Stimulated activated CD4-positive, alpha-beta T cell treated with anti-CD3 and anti-CD28 coated beads, Interleukin-12 subunit alpha, Interleukin-12 subunit beta, amount 100 ng/mL, for 24 hours (primary cell): ENCODE measurements at regions not wholly inside any gene's neighbourhood (a gene's known extent, or its start where the extent isn't known, plus 50 kb on each side); places are given as distances from the start of the nearest gene placed in this dataset.
A peak's percentile ranks its signal among the peaks of the same experiment; 100 is the strongest.
"Not testable (repeated sequence)": the region's sequence is repeated elsewhere in the genome, so short reads cannot be mapped to it uniquely, and the experiment has no call there.

Experiments used
- DNase-seq, 2 experiments: peaks; one replicate each; pipeline ENCODE4 v3.0.0-alpha.2; 2020; ENCODE audit warnings: low read depth in 2 of 2

DNA sequence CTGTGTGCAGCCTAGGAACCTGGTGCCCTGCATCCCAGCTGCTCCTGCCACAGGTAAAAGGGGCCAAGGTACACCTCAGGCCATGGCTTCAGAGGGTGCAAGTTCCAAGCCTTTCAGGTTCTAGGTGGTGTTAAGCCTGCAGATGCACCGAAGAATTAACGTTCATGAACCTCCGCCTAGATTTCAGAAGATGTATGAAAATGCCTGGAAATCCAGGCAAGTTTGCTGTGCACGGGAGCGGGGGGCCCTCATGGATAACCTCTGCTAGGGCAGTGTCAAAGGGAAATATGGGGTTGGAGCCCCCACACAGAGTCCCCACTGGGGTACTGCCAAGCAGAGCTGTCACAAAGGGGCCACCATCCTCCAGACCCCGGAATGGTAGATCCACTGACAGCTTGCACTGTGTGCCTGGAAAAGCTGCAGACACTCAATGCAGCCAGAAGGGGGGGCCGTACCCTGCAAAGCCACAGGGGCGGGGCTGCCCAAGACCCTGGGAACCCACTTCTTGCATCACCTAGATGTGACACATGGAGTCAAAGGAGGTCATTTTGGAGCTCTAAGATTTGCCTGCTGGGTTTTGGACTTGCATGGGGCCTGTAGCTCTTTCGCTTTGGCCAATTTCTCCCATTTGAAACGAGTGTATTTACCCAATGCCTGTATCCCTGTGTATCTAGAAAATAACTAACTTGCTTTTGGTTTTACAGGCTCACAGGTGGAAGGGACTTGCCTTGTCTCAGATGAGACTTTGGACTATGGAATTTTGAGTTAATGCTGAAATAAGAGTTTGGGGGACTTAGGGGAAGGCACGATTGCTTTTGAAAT, 145.2 kb upstream of the C1QTNF3 start:
- peak in 1 of 2 experiments; percentile 53 for DNase-seq

DNA sequence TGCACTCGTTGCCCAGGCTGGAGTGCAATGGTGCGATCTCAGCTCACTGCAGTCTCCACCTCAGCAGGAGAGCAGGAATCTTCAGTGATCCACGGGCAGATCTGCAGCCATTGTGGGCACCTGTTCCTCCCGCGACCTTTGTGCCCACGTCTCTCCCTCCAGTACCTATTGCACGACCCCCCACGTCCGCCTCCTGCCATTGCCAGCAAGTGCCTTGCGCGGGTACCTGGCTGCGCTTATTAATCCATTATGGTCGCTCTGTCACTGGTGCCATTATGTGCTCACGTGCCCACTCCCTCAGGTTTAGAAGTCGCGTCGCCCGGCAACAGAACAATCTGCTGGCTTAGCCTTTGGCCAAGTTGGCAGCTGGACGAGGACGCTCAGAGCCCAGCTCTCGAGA, 146.2 kb upstream of the C1QTNF3 start:
- DNase-seq, result not testable (repeated sequence)

DNA sequence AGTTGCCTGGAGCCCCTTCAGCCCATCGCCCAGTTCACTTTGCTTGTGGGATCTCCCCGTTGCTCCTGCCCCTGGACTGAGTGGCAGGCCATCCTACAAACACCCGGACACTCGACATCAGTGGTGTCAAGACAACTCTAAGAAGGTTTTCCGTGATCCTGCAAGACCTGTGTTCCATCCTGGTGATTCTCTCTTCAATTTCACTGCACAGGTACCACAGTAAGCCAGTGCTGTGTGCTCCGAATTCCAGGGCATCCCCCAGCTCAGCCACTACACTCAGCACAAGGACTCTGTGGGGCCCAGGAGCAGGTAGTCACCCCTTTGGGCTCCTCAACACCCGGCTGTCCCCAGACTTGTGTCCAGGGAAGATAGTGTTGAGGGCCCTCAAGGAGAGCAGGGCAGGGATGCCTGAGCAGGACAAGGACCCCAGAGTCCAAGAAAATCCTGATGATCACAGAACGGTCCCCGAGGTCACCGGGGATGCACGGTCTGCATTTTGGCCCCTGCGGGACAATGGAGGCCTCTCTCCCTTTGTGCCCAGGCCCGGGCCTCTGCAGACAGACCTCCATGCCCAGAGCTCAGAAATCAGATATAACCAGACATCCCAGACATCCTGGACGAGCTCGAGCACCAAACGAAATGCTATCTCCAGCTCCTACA, 146.9 kb upstream of the C1QTNF3 start:
- not testable (repeated sequence) for DNase-seq

DNA sequence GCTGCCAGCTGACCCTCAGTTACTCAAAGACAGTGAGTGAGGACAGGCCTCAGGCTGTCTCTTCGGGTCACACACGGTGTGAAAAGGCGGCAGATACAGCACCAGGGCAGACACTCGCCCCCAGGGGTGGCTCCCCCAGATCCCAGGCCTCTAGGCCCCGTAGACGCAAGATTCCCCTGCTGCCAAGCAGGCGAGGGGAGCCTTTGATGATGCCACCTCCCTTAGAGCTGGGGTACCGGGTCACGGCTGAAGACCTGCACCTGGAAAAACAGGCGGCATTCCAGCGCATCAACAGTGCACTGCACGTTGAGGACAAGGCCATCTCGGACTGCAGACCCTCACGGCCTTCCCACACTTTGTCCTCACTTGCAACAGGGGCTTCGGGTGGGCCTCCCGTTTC, 147.5 kb upstream of the C1QTNF3 start:
- DNase-seq, result not testable (repeated sequence)

DNA sequence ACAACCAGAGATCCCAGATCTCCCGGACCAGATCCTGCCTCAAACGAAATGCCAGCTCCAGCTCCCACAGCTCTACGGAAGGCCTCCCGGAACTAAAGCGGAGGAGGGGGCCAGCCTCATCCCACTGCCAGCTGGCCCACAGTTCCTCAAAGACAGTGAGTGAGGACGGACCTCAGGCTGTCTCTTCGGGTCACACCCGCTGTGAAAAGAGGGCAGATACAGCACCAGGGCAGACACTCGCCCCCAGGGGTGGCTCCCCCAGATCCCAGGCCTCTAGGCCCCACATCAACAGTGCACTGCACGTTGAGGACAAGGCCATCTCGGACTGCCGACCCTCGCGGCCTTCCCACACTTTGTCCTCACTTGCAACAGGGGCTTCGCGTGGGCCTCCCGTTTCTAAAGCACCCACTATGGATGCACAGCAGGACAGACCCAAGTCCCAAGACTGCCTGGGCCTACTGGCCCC, 148.3 kb upstream of the C1QTNF3 start:
- DNase-seq, result not testable (repeated sequence)

DNA sequence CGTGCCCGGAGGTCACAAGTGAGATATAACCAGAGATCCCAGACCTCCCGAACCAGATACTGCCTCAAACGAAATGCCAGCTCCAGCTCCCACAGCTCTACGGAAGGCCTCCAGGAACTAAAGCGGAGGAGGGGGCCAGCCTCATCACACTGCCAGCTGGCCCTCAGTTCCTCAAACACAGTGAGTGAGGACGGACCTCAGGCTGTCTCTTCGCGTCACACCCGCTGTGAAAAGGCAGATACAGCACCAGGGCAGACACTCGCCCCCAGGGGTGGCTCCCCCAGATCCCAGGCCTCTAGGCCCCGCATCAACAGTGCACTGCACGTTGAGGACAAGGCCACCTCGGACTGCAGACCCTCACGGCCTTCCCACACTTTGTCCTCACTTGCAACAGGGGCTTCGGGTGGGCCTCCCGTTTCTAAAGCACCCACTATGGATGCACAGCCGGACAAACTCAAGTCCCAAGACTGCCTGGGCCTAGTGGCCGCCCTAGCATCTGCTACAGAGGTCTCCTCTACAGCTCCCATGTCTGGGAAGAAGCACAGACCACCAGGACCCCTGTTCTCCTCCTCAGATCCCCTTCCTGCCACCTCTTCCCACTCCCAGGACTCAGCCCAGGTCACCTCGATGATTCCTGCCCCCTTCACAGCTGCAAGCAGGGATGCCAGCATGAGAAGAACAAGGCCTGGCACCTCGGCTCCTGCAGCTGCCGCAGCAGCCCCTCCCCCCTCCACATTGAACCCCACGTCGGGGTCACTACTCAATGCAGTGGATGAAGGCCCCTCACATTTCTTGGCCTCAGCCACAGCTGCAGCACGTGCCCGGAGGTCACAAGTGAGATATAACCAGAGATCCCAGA, 149.3 kb upstream of the C1QTNF3 start:
- DNase-seq, result not testable (repeated sequence)

DNA sequence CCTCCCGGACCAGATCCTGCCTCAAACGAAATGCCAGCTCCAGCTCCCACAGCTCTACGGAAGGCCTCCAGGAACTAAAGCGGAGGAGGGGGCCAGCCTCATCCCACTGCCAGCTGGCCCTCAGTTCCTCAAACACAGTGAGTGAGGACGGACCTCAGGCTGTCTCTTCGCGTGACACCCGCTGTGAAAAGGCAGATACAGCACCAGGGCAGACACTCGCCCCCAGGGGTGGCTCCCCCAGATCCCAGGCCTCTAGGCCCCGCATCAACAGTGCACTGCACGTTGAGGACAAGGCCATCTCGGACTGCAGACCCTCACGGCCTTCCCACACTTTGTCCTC, 149.9 kb upstream of the C1QTNF3 start:
- not testable (repeated sequence) for DNase-seq

DNA sequence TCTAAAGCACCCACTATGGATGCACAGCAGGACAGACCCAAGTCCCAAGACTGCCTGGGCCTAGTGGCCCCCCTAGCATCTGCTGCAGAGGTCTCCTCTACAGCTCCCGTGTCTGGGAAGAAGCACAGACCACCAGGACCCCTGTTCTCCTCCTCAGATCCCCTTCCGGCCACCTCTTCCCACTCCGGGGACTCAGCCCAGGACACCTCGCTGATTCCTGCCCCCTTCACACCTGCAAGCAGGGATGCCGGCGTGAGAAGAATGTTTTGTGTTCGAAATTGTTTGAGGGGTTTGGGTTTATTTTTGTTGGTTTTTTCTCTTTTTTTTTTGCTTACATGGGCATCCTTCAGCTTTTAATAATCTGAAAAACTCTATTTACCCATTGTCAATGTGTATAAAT, 150.3 kb upstream of the C1QTNF3 start:
- not testable (repeated sequence) for DNase-seq

DNA sequence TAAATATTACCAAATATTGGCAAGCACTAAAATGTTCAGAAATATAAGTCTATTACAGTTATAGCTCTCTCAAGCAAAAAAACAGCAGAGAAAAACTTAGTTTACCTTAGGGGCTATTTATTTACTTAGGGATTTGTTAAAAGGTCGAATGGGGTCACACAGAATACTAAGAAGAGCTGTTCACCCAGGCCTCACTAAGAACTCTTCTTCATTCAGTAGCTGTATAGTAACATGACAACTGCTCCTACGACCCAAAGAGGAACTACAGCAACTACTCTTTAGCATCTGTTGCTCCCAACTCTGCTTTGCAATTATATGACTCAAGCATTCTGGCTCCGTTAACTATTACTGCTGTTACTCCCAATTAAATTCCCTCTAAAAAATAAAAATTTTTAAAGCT, 150.8 kb upstream of the C1QTNF3 start:
- DNase-seq, result not testable (repeated sequence)

DNA sequence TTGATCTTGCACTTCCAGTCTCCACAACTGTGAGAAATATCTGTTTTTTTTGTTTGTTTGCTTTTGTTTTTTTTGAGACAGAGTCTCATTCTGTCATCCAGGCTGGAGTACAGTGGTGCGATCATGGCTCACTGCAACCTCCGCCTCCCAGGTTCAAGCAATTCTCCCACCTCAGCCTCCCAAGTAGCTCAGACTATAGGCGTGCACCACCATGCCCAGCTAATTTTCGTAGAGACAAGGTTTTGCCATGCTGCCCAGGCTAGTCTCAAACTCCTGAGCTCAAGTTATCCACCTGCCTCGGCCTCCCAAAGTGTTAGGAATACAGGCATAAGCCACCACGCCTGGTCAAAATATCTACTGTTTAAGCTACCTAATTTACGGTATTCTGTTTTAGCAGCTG, 153.1 kb upstream of the C1QTNF3 start:
- DNase-seq, result not testable (repeated sequence)

DNA sequence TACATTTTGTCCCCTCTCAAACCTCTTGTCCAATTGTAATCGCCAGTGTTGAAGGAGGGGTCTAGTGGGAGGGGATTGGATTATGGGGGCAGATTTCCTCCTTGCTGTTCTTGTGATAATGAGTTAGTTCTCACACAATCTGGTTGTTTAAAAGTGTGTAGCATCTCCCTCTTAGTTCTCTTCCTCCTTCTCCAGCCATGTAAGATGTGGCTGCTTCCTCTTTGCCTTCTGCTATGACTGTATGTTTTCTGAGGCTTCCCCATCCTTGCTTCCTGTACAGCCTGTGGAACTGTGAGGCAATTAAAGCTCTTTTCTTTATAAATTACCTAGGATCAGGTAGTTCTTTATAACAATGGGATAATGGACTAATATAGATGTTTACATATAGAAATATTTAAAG, 162.3 kb upstream of the C1QTNF3 start:
- not testable (repeated sequence) for DNase-seq

DNA sequence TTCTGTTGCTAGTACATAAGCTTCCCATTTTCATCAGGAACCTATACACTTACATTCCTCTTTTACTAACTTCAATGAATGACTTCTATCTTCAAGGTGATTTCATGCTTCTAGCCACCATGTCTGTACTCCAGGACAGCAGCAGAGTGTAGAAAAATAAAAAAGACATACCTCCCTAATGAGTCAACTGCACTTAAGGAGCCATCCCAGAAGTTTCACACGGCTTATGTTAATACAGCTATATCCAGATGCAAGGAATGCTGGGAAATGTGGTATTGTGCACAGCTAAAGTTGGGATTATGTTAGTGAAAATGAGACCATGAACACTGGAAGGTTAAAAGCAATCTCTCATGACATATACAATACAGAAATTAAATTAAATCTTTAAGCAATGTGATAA, 174.4 kb upstream of the C1QTNF3 start:
- not testable (repeated sequence) for DNase-seq

DNA sequence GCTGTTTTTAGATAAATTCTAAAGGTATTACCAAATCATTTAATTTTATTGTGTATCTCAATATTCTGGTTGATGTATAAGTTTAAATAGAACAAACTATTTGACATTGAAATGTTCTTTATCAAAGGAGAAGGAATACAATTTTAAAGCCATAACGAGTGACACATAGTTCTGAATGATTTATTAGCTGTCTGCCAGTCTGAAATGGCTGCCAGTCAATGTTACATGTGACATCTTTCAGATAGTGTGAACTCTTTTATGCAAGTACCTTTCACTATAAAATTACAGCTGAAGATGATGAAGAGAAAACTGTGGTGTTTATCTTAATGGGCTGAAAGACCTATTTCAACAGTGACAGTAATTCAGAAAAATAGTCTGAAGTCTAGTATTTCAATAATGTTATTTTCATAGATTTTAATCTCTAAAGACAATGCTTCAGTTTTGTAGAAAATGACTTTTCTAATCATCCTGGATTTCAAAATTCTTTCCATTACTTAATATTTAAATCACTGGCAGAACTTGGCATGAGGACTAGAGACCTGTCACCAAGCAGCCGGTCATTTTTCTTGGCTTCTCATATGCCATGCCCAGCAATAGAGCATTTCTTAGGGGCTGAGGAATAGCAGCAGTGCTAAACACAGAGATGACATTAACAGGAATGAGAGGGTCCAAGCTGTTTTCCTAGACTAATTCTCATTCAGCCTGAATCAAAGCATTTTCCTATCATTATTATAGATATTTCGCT, 178.5 kb upstream of the C1QTNF3 start:
- not testable (repeated sequence) for DNase-seq

DNA sequence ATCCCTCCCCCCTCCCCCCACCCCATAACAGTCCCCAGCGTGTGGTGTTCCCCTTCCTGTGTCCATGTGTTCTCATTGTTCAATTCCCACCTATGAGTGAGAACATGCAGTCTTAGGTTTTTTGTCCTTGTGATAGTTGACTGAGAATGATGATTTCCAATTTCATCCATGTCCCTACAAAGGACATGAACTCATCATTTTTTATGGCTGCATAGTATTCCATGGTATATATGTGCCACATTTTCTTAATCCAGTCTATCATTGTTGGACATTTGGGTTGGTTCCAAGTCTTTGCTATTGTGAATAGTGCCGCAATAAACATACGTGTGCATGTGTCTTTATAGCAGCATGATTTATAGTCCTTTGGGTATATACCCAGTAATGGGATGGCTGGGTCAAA, 180.1 kb upstream of the C1QTNF3 start:
- DNase-seq, result not testable (repeated sequence)

DNA sequence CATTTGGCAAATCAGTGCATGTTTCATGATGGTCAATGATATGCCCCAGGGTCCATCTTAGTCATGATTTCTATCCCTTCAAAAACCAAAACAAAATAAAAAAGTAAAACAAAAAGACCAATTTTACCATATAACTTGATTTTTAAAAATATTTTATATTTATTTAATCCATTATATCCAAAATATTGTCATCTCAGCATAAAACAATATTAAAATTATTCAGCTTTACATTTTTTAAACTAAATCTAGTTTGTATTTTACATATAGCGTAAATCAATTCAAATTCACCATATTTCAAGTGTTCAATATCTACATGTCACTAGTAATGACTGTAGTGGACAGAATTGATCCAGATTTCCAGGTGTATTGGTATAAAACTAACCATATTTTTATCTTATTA, 187.4 kb upstream of the C1QTNF3 start:
- DNase-seq, result not testable (repeated sequence)

DNA sequence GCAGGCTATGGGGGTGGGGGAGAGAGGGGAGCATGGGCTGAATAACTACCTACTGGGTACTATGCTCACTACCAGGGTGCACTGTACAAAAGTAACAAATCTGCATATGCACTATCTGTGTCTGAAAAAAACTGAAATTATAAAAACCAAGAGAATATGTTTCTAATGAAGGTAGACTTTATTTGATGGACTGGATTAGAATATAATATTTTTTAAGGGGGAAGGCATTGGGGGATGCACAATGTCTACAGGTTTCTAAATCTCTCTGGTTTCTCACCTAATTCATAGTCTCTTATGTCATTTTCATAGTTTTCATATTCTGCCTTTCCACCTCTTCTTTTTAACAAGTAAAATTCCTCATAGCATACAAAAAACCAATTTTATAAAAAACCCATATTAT, 200.8 kb upstream of the C1QTNF3 start:
- not testable (repeated sequence) for DNase-seq

DNA sequence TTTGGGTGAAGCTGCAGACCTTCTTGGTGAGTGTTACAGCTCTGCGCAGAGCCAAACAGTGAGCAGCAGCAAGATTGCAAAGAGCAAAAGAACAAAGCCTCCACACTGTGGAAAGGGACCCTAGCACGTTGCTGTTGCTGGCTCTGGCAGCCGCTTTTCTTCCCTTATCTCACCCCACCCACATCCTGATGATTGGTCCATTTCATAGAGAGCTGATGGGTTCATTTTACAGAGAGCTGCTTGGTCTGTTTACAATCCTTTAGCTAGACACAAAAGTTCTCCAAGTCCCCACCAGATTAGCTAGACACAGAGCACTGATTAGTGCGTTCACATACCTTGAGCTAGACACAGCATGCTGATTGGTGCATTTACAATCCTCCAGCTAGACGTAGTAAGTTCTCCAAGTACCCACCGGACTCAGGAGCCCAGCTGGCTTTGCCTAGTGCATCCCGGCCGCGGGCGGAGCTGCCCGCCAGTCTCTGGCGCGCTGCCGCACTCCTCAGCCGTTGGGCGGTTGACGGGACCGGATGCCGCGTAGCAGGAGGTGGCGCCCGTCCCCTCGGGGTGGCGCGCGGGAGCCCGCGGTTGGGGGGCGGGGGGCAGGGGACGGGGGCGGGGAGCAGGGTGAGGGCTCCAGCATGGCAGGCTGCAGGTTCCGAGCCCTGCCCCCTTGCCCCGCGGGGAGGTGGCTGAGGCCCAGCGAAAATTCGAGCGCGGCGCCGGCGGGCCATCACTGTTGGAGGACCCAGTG, 201.4 kb upstream of the C1QTNF3 start:
- peak; percentile 62 to 67 for DNase-seq

DNA sequence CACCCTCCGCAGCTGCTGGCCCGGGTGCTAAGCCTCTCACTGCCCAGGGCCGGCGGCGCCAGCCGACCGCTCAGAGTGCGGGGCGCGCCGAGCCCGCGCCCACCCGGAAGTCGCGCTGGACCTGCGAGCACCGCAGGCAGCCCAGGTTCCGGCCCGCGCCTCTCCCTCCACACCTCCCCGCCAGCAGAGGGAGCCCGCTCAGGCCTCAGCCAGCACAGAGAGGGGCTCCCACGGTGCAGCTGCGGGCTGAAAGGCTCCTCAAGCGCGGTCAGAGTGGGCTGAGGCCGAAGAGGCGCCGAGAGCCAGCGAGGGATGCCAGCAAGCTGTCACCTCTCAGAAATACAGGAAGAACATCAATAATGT, 202.0 kb upstream of the C1QTNF3 start:
- DNase-seq, result not testable (repeated sequence)

DNA sequence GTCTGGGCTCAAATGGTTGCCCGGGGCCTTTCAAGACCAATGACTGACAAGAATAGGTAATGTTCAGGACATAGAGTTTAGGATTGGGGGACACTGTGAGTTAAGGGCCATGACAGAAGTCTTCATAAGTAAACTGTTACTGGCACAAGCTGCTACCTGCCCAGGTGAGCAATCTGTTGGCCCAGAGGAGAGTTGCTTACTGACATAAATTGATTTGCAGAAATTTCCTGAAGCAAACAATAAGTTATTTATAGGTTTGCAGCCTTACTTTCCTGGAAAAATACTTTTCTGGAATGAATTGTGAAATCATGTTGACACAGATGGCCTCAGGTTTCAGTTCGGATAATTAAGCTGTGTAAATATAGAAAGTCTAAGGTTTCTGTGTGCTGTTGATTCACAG, 202.8 kb upstream of the C1QTNF3 start:
- DNase-seq, result not testable (repeated sequence)

DNA sequence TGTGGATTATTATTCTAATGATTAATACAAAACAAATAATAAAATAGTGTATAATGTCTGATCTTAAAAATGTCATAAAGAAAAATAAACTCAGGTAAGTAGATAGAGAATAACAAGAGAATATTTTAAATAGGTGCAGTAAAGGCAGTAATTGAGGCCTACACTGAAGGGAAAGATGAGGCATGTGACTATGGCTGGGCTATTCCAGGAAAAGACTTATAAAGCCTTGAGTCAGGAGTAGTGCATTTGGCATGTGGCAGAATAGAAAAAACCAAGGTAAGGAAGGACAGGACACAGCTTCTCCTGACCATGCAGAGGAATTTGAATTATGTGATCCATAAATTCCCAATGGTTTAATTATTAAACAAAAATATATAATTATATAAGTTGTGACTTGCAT, 215.6 kb upstream of the C1QTNF3 start:
- not testable (repeated sequence) for DNase-seq

DNA sequence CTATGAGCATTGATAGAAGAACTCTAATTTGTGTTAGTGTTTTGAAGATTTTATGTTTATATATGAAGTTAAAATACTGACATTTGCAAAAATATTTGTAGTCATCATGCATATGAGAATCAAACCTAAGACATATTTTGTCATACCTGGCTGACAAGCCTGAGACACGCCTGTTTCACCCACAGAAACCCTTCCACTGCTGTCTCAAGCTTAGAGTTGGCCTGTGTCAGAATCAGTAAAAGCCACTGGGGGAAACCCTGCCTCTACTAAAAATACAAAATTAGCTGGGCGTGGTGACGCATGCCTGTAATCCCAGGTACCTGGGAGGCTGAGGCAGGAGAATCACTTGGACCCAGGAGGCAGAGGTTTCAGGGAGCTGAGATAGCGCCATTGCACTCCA, 218.0 kb upstream of the C1QTNF3 start:
- not testable (repeated sequence) for DNase-seq
